ENCODE measurements at regions not wholly inside any gene's neighbourhood (a gene's known extent, or its start where the extent isn't known, plus 50 kb on each side); places are given as distances from the start of the nearest gene placed in this dataset.

DNA sequence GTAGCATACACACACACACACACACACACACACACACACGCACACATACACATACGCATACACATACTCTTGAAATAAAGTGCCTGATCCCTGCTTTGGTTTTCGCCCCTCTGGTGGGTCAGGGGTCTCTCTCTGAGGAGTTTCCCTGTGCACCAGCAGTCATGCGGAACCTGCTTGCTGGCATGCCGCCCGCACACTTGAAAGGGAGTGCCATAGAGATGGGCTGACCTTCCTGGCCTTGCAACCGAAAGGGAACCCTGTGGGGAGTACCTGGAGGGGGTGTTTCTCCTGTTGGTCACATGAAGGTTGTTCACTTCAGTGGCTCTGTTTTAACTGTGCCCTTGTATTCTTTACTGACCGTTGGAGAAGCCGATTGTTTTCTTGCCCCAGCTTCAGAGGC lies 752.3 kb downstream of the NR2F2 start:
- Mint-ChIP-seq H3K27ac (no peak overlapping the region), H3K4me1 (no peaks in the 10 kb centered on the region), H3K27me3 (no peaks in the 10 kb centered on the region), H3K9me3 (peaks cover 0 to 7% of the 10 kb centered on the region in 2 donors), H3K36me3 (no peaks in the 10 kb centered on the region), H3K4me3 (no peak overlapping the region)
- no peak for DNase-seq
- ATAC-seq (replicated peaks) = no peak

DNA sequence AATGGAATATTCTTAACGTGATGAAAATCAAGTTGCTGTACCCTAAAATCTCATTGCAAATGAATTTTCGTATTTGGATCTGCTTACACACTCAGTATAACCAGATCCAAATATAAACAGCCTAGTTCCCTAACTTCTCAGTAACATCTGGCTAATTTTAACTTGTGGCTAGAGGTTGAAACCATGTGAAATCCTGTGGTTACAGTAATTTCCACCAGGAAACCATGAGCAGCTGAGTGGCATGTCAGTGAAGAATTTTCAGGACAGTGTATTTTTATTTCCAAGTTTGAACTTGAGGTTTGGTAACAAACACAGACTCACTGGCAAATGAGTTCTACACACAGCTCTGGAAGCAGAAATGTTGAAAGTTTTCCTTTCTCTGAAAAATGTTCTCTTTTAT lies 754.1 kb downstream of the NR2F2 start:
- no peak overlapping the region for H3K4me3 Mint-ChIP-seq
- no peaks in the 10 kb centered on the region for H3K36me3 Mint-ChIP-seq
- peaks cover 0 to 7% of the 10 kb centered on the region in 2 donors for H3K9me3 Mint-ChIP-seq
- no peaks in the 10 kb centered on the region for H3K27me3 Mint-ChIP-seq
- no peak for ATAC-seq (replicated peaks)
- H3K4me1 Mint-ChIP-seq = no peaks in the 10 kb centered on the region
- H3K27ac Mint-ChIP-seq = no peak overlapping the region
- DNase-seq = no peak

- H3K9me3 Mint-ChIP-seq = peaks cover 0 to 7% of the 10 kb centered on the region in 2 donors
- DNase-seq (no peak), ATAC-seq (replicated peaks) (no peak)
- no peaks in the 10 kb centered on the region for H3K4me1 Mint-ChIP-seq
- H3K27me3 Mint-ChIP-seq = no peaks in the 10 kb centered on the region
- no peak overlapping the region for H3K27ac Mint-ChIP-seq
- H3K36me3 Mint-ChIP-seq = no peaks in the 10 kb centered on the region
- no peak overlapping the region for H3K4me3 Mint-ChIP-seq
Observed at GRCh38 chr15:97085731-97086130, 755.2 kb downstream of the NR2F2 start.

DNA sequence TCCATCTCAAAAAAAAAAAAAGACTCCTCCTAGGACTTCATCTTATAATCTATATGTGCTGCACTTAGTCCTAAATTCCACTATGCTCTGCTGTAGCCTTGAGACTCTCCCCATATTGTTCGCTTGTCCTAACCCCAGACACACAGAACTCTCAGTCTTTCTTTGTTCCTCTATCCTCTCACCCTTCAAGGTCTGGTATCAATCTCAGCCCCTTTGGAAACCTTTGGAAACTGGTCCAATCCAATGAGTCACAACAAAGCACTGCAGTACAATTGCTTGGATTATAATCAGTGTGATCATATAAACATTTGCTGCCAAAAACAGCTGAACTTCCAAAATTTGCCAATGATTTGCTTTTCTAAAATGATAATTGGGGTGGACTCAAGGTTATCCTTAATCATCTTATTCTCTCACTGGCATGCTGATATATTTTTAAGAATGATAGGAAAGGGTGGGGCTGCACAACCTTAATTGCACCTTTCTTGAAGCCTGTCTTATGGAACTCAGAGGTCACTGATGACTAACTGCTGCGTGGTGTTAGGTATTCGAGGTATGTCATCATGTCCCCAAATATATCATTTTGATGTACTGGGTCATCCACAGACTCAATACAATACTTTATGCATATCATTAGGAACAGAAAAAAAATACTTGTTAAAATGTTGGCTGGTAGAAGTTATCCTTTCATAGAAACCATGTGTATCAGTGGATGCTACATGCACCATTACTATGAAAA lies 756.7 kb downstream of the NR2F2 start:
- H3K27me3 Mint-ChIP-seq = no peaks in the 10 kb centered on the region
- ATAC-seq (replicated peaks) (no peak), DNase-seq (no peak)
- peaks cover 0 to 12% of the 10 kb centered on the region in 2 donors for H3K9me3 Mint-ChIP-seq
- H3K27ac Mint-ChIP-seq = no peak overlapping the region
- no peaks in the 10 kb centered on the region for H3K36me3 Mint-ChIP-seq
- no peak overlapping the region for H3K4me3 Mint-ChIP-seq
- no peaks in the 10 kb centered on the region for H3K4me1 Mint-ChIP-seq

DNA sequence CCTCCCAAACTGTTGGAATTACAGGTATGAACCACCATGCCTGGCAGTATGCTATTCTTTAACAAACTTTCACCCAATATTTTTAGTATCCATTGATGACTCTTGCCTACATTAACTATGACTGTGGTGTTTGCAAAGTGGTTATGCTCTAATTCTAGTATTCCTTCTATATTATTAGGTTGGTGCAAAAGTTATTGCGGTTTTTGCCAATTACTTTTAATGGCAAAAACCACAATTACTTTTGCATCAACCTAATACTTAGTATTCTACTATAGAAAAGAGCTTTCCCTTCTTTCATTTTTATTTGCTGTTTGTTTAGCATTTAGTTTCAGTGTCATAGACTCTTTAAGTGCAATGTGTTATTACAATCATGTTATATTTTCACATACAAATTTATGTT lies 760.6 kb downstream of the NR2F2 start:
- no peak overlapping the region for H3K4me3 Mint-ChIP-seq
- no peak for ATAC-seq (replicated peaks)
- H3K27ac Mint-ChIP-seq = no peak overlapping the region
- H3K36me3 Mint-ChIP-seq = no peaks in the 10 kb centered on the region
- H3K4me1 Mint-ChIP-seq = no peaks in the 10 kb centered on the region
- no peak for DNase-seq
- H3K9me3 Mint-ChIP-seq = peaks cover 6% of the 10 kb centered on the region in 2 donors
- H3K27me3 Mint-ChIP-seq = no peaks in the 10 kb centered on the region

- H3K4me1 Mint-ChIP-seq = no peaks in the 10 kb centered on the region
- DNase-seq (no peak), ATAC-seq (replicated peaks) (no peak)
- H3K4me3 Mint-ChIP-seq = no peak overlapping the region
- H3K27ac Mint-ChIP-seq = no peak overlapping the region
- no peaks in the 10 kb centered on the region for H3K36me3 Mint-ChIP-seq
- no peaks in the 10 kb centered on the region for H3K27me3 Mint-ChIP-seq
- H3K9me3 Mint-ChIP-seq = peaks cover 6 to 8% of the 10 kb centered on the region in 2 donors
Observed at GRCh38 chr15:97092656-97093055, 762.2 kb downstream of the NR2F2 start.

GRCh38 chr15:97096303-97096835 lies 765.9 kb downstream of the NR2F2 start:
- Mint-ChIP-seq H3K27me3 (no peaks in the 10 kb centered on the region), H3K9me3 (peaks cover 11 to 20% of the 10 kb centered on the region in 2 donors), H3K4me3 (no peak overlapping the region), H3K27ac (no peak overlapping the region), H3K36me3 (no peaks in the 10 kb centered on the region), H3K4me1 (no peaks in the 10 kb centered on the region)
- DNase-seq = no peak
- ATAC-seq (replicated peaks) = no peak

DNA sequence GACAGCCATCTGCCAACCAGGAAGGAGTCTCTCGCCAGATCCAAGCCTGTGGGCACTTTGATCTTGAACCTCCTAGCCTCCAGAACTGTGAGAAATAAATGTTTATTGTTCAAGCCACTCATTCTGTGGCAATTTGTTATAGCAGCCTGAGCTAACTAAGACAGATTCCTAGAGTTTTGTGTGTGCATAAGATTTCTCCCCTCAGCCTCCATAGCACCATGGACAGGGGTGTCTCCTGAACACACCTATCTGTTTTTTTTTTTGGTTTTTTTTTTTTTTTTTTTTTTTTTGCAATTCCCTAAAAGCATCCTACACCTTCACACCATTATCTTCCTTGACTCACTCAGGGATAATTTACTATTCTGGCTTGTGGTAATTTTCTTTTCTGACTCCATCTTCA lies 768.5 kb downstream of the NR2F2 start:
- no peaks in the 10 kb centered on the region for H3K36me3 Mint-ChIP-seq
- H3K27ac Mint-ChIP-seq = no peak overlapping the region
- no peak for DNase-seq
- no peaks in the 10 kb centered on the region for H3K4me1 Mint-ChIP-seq
- peaks cover 13 to 19% of the 10 kb centered on the region in 2 donors for H3K9me3 Mint-ChIP-seq
- no peak for ATAC-seq (replicated peaks)
- no peaks in the 10 kb centered on the region for H3K27me3 Mint-ChIP-seq
- H3K4me3 Mint-ChIP-seq = no peak overlapping the region

DNA sequence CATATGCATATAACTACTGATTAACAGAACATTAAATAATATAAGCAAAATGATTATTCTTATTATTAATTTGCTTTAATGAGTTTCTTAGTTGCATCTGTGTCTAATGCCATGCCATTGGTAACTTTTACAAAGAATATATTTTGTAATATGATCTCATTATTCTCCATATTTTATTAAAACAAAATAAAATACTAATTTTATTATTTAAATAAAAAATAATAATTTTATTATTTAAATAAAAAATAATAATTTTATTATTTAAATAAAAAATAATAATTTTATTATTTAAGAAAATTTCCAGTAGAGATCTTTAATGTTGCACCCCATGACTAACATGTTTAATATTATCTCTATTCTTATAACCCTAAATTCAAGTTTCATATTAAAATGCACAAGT lies 771.1 kb downstream of the NR2F2 start:
- ATAC-seq (replicated peaks) = no peak
- H3K9me3 Mint-ChIP-seq = peaks cover 15 to 16% of the 10 kb centered on the region in 2 donors
- H3K4me3 Mint-ChIP-seq = no peak overlapping the region
- H3K27ac Mint-ChIP-seq = no peak overlapping the region
- no peaks in the 10 kb centered on the region for H3K36me3 Mint-ChIP-seq
- H3K27me3 Mint-ChIP-seq = no peaks in the 10 kb centered on the region
- no peak for DNase-seq
- H3K4me1 Mint-ChIP-seq = no peaks in the 10 kb centered on the region

- Mint-ChIP-seq H3K36me3 (no peaks in the 10 kb centered on the region), H3K27me3 (no peaks in the 10 kb centered on the region), H3K9me3 (peaks cover 13 to 14% of the 10 kb centered on the region in 2 donors), H3K4me3 (no peak overlapping the region), H3K27ac (no peak overlapping the region), H3K4me1 (no peaks in the 10 kb centered on the region)
- ATAC-seq (replicated peaks) (no peak), DNase-seq (no peak)
Observed at GRCh38 chr15:97114900-97115760, 784.6 kb downstream of the NR2F2 start.

DNA sequence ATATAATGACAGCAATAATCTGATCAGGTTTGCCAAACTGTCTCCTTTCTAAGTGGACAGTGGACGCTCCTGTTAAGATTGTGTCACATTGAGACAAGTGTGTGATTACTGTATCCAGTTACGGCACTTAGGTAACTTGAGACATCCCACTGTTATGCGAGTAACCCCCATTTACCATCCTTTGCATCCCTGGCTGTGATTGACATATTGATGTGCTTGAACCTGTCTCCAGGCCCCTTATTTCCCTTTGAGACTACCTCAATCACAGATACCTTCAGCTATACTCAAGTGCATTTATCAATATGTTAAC lies 785.2 kb downstream of the NR2F2 start:
- Mint-ChIP-seq H3K9me3 (peaks cover 12 to 16% of the 10 kb centered on the region in 2 donors), H3K27me3 (no peaks in the 10 kb centered on the region), H3K4me1 (no peaks in the 10 kb centered on the region), H3K4me3 (no peak overlapping the region), H3K36me3 (no peaks in the 10 kb centered on the region), H3K27ac (no peak overlapping the region)
- no peak for ATAC-seq (replicated peaks)
- no peak for DNase-seq

DNA sequence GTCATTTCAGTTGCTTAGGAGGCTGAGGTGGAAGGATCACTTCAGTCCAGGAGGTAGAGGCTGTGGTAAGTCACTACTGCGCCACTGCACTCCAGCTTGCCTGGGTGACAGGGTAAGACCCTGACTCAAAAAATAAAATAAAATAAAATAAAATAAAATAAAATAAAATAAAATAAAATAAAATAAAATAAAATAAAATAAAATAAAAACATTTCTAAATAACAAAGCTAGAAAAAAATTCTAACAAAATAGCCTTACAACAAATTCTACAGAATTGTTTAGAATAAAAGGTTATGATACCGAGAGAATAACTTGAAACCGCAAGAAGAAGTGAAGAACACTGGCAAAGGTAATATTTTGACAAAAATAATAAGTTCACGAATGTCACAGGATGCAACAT lies 794.3 kb downstream of the NR2F2 start:
- Mint-ChIP-seq H3K4me1 (no peaks in the 10 kb centered on the region), H3K9me3 (peaks cover 4 to 11% of the 10 kb centered on the region in 2 donors)

GRCh38 chr15:97126553-97127233 lies 796.2 kb downstream of the NR2F2 start:
- Mint-ChIP-seq H3K4me1 (no peaks in the 10 kb centered on the region), H3K27me3 (no peaks in the 10 kb centered on the region), H3K4me3 (no peak overlapping the region), H3K36me3 (no peaks in the 10 kb centered on the region), H3K27ac (no peak overlapping the region), H3K9me3 (peaks cover 2 to 7% of the 10 kb centered on the region in 2 donors)
- DNase-seq = no peak
- no peak for ATAC-seq (replicated peaks)

More for the DNA sequence above, 794.3 kb downstream of the NR2F2 start:
- ATAC-seq (replicated peaks) (no peak), DNase-seq (no peak)
- no peaks in the 10 kb centered on the region for H3K27me3 Mint-ChIP-seq
- H3K27ac Mint-ChIP-seq = no peak overlapping the region
- H3K36me3 Mint-ChIP-seq = no peaks in the 10 kb centered on the region
- no peak overlapping the region for H3K4me3 Mint-ChIP-seq

DNA sequence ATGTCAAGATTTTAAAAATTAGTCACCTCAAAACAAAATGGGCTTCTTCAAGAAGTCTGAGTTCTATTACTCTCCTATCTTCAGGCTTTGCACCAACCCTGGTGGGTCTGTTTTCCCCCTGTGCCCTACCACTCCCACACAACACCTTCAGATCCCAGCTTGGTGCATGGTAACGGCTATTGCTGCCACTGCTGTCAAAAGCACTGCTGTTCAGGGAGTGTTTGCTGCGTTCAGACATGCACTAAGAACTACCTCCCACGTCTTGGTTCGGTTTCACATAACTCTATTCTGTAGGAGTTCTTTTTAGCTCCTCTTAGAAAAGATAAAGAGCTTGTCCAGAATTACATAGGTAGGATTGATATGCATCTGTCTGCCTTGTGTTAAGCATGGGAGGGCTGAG lies 799.2 kb downstream of the NR2F2 start:
- no peaks in the 10 kb centered on the region for H3K36me3 Mint-ChIP-seq
- H3K4me3 Mint-ChIP-seq = no peak overlapping the region
- H3K27me3 Mint-ChIP-seq = no peaks in the 10 kb centered on the region
- ATAC-seq (replicated peaks) (no peak), DNase-seq (no peak)
- H3K9me3 Mint-ChIP-seq = peaks cover 10 to 12% of the 10 kb centered on the region in 2 donors
- no peak overlapping the region for H3K27ac Mint-ChIP-seq
- H3K4me1 Mint-ChIP-seq = no peaks in the 10 kb centered on the region

Data from stimulated activated naive B cell treated with anti-CD40 and anti-IgM and Interleukin-4, amounts not matched to agents 10 μg/mL and 1 μg/mL and 100 μg/mL, for 72 hours (primary cell).